HFF-Myc (cell line): ENCODE measurements at regions not wholly inside any gene's neighbourhood (a gene's known extent, or its start where the extent isn't known, plus 50 kb on each side); places are given as distances from the start of the nearest gene placed in this dataset.
"Not testable (repeated sequence)": the region's sequence is repeated elsewhere in the genome, so short reads cannot be mapped to it uniquely, and the experiment has no call there.

Source experiments
- DNase-seq: peaks from one replicate; pipeline ENCODE4 v3.0.0-alpha.2; 2011; ENCODE audit warnings: low read depth; ENCODE audit errors: extremely low read depth
- H3K4me3 ChIP-seq: replicated peaks from 2 replicates; pipeline ENCODE4 v1.5.1; 2011; ENCODE audit warnings: low read depth, mild to moderate bottlenecking, control low read depth, low read length
- TF ChIP-seq, protein P1 (sequence below): IDR thresholded peaks from 2 replicates; pipeline ENCODE4 v1.5.1; 2012; ENCODE audit warnings: mild to moderate bottlenecking, low read depth, low read length, control low read depth; ENCODE audit errors: missing control alignments

DNA sequence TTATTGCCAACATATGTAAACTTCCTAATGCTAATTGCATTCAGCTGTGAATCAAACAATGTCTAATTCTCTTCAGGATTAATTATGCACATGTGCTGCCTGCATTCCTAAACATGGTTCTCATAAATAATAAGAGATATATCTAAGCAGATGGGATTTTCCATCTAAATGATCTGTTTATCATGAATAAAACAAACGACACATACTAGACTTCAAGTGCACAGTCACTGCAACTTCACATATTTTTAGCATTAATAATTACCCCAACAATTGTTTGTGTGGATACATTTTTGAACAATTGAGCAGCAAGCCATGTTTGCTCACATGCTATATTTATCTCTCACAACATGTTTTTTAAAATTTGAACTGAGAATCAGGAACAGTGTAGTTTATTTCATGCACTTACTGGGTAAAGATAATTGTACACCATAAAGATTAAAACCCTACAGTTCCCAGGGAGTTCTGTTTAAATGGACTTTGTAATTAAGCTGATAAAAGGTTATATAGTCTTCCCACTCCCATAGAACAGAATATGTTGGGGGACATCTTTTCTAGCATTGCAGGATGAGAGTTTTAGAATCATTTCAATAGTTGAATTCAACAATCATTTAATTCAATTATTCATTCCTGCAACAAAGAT, 378.5 kb downstream of the MDFIC start:
- TF ChIP-seq, protein P1, sequence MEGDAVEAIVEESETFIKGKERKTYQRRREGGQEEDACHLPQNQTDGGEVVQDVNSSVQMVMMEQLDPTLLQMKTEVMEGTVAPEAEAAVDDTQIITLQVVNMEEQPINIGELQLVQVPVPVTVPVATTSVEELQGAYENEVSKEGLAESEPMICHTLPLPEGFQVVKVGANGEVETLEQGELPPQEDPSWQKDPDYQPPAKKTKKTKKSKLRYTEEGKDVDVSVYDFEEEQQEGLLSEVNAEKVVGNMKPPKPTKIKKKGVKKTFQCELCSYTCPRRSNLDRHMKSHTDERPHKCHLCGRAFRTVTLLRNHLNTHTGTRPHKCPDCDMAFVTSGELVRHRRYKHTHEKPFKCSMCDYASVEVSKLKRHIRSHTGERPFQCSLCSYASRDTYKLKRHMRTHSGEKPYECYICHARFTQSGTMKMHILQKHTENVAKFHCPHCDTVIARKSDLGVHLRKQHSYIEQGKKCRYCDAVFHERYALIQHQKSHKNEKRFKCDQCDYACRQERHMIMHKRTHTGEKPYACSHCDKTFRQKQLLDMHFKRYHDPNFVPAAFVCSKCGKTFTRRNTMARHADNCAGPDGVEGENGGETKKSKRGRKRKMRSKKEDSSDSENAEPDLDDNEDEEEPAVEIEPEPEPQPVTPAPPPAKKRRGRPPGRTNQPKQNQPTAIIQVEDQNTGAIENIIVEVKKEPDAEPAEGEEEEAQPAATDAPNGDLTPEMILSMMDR, result no peak
- DNase-seq, result peak; percentile 72
- no peak overlapping the region for H3K4me3 ChIP-seq

DNA sequence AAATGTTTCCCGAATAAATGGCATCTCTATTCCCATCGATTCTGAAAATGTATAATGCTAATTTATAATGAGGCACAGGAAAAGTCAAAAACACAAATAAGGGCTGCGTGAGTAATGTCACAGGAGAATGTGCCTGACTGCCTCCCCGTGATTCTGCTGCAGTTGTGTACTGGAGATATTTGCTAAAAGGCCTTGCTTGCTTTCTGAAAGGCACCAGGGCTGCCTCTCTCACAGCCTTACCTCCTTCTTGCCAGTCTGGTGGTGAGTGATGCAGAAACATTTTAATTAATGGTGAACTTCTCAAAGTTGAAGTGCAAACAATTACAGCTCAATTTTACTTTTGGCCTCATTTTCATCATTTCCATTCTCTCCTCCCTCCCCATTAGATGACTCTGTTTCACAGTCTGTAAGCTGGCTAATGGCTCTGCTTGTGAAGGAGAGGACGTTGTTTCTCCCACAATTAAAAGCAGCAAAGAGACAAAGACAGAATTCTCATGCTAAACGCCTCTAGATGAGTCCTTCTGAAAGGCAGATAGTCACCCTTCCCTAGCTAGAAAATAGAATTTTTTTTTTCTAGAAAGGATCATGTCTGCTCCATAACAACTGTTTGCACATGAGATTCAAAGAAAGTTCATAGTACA, 377.6 kb downstream of the MDFIC start:
- TF ChIP-seq, protein P1, result no peak
- no peak overlapping the region for H3K4me3 ChIP-seq
- DNase-seq, result no peak

DNA sequence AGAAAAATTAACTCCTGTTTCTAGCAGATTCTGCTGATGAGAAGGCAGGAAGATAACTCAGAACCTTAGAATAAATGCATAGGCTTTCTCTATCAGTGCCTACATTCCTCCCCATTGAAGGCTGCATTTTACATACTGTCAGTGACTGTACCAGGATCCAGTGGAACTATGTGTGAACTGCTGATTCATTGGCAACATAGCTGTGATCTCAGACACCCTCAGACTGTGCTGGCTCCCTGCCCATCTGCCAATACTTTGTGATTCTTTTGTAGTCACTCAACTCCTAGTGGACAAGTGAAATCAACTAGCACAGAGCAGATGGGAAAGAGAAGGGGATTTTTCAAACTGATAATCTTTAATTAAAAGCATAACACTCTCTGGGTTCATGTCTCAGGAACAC, 375.8 kb downstream of the MDFIC start:
- TF ChIP-seq, protein P1, result no peak
- no peak overlapping the region for H3K4me3 ChIP-seq
- DNase-seq, result peak; percentile 57

DNA sequence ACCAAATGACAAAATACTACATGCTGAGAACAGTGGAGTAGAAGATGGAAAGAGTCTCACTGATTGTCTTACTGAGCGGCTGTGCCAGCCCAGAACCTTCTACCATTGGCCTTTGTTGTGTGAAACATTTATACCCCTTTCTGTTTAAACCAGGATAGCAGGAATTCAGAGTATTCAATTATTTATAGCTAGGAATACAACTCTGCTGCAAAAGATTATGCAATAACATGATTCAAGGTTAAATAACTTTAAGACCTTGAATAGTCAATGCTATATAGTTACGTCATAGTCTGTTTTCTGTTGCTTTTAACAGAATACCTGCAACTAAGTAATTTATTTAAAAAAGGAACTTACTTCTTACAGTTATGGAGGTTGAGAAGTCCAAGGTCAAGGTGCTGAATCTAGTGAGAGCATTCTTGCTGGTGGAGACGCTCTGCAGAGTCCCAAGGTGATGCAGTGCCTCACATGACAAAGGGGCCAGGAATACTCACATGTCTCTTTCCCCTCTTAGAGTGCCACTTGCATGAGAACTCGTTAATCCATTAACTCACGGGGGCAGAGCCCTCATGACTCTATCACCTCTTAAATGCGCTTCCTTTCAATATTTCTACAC, 371.8 kb downstream of the MDFIC start:
- no peak for DNase-seq
- TF ChIP-seq, protein P1, result no peak
- H3K4me3 ChIP-seq, result no peak overlapping the region

DNA sequence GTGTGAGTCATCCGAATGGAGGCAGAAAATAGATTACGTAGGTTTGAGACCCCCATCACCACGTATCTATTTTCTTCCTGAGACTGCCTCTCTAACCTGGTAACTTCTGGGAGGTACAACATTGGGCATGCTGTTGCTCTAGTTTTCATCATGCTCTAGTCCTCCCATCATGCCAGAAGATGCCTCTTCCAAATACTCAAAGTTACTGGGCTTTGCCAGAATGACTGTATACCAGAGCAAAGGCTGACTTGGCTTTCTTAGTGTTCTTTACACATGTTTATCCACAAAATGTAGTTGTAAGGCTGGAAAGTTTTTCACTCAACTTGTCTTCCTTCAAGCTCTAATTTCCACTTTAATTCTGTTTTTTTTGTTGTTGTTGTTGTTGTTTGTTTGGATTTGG, 370.5 kb downstream of the MDFIC start:
- no peak for DNase-seq
- TF ChIP-seq, protein P1, result no peak
- H3K4me3 ChIP-seq, result no peak overlapping the region

DNA sequence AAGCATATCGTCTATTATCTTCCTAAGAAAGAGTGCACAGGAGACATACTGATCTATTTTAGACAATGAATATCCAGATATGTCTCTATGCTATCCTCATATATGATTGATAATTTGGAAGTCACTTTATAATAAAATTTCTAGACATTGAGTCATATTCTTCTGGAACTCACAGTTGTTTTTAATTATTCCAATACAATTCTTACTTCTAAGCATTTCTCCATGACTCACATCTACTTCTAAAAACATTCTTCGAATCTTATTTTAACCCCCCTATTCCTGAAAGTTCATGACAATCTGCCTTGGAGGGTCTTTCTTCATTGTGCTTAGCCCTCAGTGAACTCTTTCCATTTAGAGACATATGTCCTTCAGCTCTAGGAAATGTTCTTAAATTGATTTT, 368.1 kb downstream of the MDFIC start:
- DNase-seq, result no peak
- H3K4me3 ChIP-seq, result no peak overlapping the region
- TF ChIP-seq, protein P1, result no peak

DNA sequence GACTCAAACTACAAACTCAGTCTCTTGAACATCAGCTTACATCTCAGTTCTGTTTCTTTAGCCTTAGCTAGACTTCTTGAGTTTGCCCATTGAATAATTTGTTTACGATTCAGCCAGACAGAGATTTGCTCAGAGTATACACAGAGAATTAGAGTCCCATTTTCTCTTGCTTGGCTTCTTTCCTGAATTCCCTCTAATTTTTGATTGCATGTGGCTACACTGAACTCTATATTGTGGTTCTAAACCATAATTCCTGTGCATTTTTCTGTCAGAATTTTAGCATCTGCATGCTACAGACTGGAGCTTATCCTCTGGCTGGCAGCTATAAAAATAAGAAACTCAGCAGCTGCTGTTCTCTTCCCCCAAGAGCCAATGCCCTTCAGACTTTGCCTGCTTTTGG, 354.9 kb downstream of the MDFIC start:
- H3K4me3 ChIP-seq, result no peak overlapping the region
- DNase-seq, result no peak
- TF ChIP-seq, protein P1, result no peak

DNA sequence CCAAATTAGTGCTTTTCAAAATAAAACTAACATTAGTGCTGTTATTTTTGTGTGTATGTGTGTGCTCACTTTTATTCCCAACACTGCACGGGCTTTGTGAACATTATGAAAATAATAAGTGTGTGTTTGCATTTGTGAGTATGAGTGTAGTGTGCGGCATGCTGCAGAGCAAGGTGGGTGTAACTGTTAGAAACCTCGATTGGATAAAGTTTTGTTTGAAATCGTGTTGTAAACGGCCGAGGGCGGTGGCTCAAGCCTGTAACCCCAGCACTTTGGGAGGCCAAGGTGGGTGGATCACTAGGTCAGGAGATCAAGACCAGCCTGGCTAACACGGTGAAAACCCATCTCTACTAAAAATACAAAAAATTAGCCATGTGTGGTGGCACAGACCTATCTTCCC, 352.0 kb downstream of the MDFIC start:
- not testable (repeated sequence) for H3K4me3 ChIP-seq, DNase-seq
